HepG2 (cell line): ENCODE measurements at regions not wholly inside any gene's neighbourhood (a gene's known extent, or its start where the extent isn't known, plus 50 kb on each side); places are given as distances from the start of the nearest gene placed in this dataset.

Experiments
- ARNT2 ChIP-seq: sonication (generic); formaldehyde crosslinking; IDR thresholded peaks from 2 replicates; pipeline ENCODE4 v1.8.0; 2022; ENCODE audit warnings: mild to moderate bottlenecking, low read depth, missing genetic modification reagents, moderate library complexity
- BRCA1 ChIP-seq: sonication (generic); formaldehyde crosslinking; IDR thresholded peaks from 2 replicates; pipeline ENCODE4 v1.4.0; 2020; ENCODE audit warnings: missing genetic modification reagents
- DPF2 ChIP-seq: sonication (generic); formaldehyde crosslinking; IDR thresholded peaks from 2 replicates; pipeline ENCODE4 v1.4.0; 2020; ENCODE audit warnings: mild to moderate bottlenecking, low read depth, missing genetic modification reagents, borderline replicate concordance
- HDAC1 ChIP-seq: sonication (generic); formaldehyde crosslinking; IDR thresholded peaks from 2 replicates; pipeline ENCODE4 v1.5.1; 2020; ENCODE audit warnings: mild to moderate bottlenecking, missing genetic modification reagents
- KLF12 ChIP-seq: sonication (generic); formaldehyde crosslinking; IDR thresholded peaks from 2 replicates; pipeline ENCODE4 v1.4.0; 2020; ENCODE audit warnings: missing genetic modification reagents, borderline replicate concordance
- KLF13 ChIP-seq: sonication (generic); formaldehyde crosslinking; IDR thresholded peaks from 2 replicates; pipeline ENCODE4 v1.4.0; 2020; ENCODE audit warnings: mild to moderate bottlenecking, missing genetic modification reagents
- PRMT3 ChIP-seq: sonication (generic); formaldehyde crosslinking; IDR thresholded peaks from 2 replicates; pipeline ENCODE4 v1.8.1; 2022; ENCODE audit warnings: low read depth, mild to moderate bottlenecking, moderate library complexity, missing genetic modification reagents, borderline replicate concordance
- PRPF4 ChIP-seq: fragments of 200-400 bp; formaldehyde crosslinking; IDR thresholded peaks from 2 replicates; pipeline ENCODE4 v1.6.1; 2016; ENCODE audit warnings: low read length, low read depth; ENCODE audit not compliant: poor library complexity, severe bottlenecking
- SRSF9 ChIP-seq: fragments of 200-400 bp; formaldehyde crosslinking; IDR thresholded peaks from 2 replicates; pipeline ENCODE4 v1.6.1; 2018; ENCODE audit warnings: borderline replicate concordance, mild to moderate bottlenecking, low read depth, low read length; ENCODE audit not compliant: insufficient read depth, poor library complexity, severe bottlenecking
- ZNF33B ChIP-seq: sonication (generic); formaldehyde crosslinking; IDR thresholded peaks from 2 replicates; pipeline ENCODE4 v1.5.1; 2020; ENCODE audit warnings: mild to moderate bottlenecking, missing genetic modification reagents
- ZSCAN22 ChIP-seq: sonication (generic); formaldehyde crosslinking; IDR thresholded peaks from 2 replicates; pipeline ENCODE4 v1.4.0; 2020; ENCODE audit warnings: mild to moderate bottlenecking, missing genetic modification reagents
- TF ChIP-seq, protein P1 (sequence below): IDR thresholded peaks from 2 replicates; pipeline ENCODE4 v1.6.1; 2016; ENCODE audit warnings: missing compliant biosample characterization, missing genetic modification reagents, borderline replicate concordance
- TF ChIP-seq, protein P2 (sequence below): sonication (generic); formaldehyde crosslinking; IDR thresholded peaks from 2 replicates; pipeline ENCODE4 v1.4.0; 2020; ENCODE audit warnings: missing genetic modification reagents
- TF ChIP-seq, protein P3 (sequence below): sonication (generic); formaldehyde crosslinking; IDR thresholded peaks from 2 replicates; pipeline ENCODE4 v1.8.1; 2023; ENCODE audit warnings: mild to moderate bottlenecking, missing genetic modification reagents, borderline replicate concordance
- TF ChIP-seq, protein P4 (sequence below): IDR thresholded peaks from 2 replicates; pipeline ENCODE4 v1.6.1; 2016; ENCODE audit warnings: missing genetic modification reagents, missing compliant biosample characterization
- TF ChIP-seq, protein P5 (sequence below): sonication (generic); formaldehyde crosslinking; IDR thresholded peaks from 2 replicates; pipeline ENCODE4 v1.4.0; 2020; ENCODE audit warnings: missing genetic modification reagents, borderline replicate concordance
- TF ChIP-seq, protein P6 (sequence below): sonication (generic); formaldehyde crosslinking; IDR thresholded peaks from 2 replicates; pipeline ENCODE4 v1.5.0; 2020; ENCODE audit warnings: mild to moderate bottlenecking, missing genetic modification reagents, borderline replicate concordance

DNA sequence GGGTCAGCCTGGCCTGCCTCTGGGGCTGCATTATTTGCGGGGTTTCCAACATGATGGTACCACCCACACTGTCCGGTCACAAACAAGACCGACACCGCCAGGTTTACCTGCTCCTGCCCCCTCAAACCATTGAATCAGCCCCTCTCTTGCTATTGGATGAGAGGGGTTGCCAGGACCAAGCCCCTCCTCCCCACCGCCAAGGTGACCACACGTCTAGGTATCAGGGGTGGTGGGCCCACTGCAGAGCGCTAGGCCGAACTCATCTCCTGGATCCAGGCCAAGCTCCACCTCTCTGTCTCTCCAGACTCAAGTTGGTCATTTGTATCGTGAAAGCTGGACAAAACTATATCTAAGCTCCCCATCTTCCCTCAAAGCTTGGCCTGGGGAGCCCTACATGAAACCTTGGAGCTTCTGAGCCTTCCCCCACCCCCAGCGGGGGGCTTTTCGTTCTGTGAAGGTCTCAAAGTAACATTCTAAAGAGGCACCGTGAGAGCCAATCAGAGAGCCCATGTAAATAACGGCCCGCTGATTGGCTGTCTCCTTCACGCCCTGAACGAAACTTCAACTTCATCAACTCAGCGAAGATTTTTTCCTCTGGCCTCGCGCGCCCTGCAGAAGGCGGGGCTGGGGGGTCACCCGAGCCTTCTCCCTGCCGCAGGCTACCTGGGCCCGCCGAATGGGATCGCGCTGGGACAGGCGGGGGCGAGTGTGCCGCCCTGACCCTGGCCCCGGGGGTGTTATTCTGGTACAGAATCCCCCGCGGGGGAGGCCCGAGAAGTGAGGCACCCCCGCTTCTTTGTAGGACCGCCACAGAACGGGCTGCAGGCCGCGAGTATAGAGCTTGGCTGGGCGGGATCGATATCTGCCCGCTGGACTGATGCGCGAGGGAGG, 49.6 kb upstream of the PSD2 start (continued):
- TF ChIP-seq, protein P1, sequence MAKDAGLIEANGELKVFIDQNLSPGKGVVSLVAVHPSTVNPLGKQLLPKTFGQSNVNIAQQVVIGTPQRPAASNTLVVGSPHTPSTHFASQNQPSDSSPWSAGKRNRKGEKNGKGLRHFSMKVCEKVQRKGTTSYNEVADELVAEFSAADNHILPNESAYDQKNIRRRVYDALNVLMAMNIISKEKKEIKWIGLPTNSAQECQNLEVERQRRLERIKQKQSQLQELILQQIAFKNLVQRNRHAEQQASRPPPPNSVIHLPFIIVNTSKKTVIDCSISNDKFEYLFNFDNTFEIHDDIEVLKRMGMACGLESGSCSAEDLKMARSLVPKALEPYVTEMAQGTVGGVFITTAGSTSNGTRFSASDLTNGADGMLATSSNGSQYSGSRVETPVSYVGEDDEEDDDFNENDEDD (CRISPR knock-in tag), result peak; percentile 81; the same call in 1 of the 2 replicates
- 0 out of 2 replicates have a peak, but pooled peaks have one; percentile 49 for TF ChIP-seq BRCA1 (CRISPR knock-in tag)
- 0 out of 2 replicates have a peak, but pooled peaks have one; percentile 24 for TF ChIP-seq KLF13
- peak; percentile 51; the same call in 1 of the 2 replicates for TF ChIP-seq ZSCAN22
- no peak for TF ChIP-seq ARNT2 (CRISPR knock-in tag)
- no peak for TF ChIP-seq DPF2 (CRISPR knock-in tag)
- TF ChIP-seq ZNF33B (CRISPR knock-in tag), result peak; percentile 79; the same call in 1 of the 2 replicates
- TF ChIP-seq PRPF4, result no peak
- TF ChIP-seq, protein P2, sequence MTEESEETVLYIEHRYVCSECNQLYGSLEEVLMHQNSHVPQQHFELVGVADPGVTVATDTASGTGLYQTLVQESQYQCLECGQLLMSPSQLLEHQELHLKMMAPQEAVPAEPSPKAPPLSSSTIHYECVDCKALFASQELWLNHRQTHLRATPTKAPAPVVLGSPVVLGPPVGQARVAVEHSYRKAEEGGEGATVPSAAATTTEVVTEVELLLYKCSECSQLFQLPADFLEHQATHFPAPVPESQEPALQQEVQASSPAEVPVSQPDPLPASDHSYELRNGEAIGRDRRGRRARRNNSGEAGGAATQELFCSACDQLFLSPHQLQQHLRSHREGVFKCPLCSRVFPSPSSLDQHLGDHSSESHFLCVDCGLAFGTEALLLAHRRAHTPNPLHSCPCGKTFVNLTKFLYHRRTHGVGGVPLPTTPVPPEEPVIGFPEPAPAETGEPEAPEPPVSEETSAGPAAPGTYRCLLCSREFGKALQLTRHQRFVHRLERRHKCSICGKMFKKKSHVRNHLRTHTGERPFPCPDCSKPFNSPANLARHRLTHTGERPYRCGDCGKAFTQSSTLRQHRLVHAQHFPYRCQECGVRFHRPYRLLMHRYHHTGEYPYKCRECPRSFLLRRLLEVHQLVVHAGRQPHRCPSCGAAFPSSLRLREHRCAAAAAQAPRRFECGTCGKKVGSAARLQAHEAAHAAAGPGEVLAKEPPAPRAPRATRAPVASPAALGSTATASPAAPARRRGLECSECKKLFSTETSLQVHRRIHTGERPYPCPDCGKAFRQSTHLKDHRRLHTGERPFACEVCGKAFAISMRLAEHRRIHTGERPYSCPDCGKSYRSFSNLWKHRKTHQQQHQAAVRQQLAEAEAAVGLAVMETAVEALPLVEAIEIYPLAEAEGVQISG (CRISPR knock-in tag), result peak; percentile 40
- TF ChIP-seq, protein P3, sequence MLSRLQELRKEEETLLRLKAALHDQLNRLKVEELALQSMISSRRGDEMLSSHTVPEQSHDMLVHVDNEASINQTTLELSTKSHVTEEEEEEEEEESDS (CRISPR knock-in tag), result peak; percentile 24; the same call in 1 of the 2 replicates
- TF ChIP-seq, protein P4, sequence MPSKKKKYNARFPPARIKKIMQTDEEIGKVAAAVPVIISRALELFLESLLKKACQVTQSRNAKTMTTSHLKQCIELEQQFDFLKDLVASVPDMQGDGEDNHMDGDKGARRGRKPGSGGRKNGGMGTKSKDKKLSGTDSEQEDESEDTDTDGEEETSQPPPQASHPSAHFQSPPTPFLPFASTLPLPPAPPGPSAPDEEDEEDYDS (CRISPR knock-in tag), result peak; percentile 64
- no peak for TF ChIP-seq SRSF9
- peak; percentile 18; the same call in 1 of the 2 replicates for TF ChIP-seq KLF12 (CRISPR knock-in tag)
- no peak for TF ChIP-seq PRMT3
- TF ChIP-seq, protein P5, sequence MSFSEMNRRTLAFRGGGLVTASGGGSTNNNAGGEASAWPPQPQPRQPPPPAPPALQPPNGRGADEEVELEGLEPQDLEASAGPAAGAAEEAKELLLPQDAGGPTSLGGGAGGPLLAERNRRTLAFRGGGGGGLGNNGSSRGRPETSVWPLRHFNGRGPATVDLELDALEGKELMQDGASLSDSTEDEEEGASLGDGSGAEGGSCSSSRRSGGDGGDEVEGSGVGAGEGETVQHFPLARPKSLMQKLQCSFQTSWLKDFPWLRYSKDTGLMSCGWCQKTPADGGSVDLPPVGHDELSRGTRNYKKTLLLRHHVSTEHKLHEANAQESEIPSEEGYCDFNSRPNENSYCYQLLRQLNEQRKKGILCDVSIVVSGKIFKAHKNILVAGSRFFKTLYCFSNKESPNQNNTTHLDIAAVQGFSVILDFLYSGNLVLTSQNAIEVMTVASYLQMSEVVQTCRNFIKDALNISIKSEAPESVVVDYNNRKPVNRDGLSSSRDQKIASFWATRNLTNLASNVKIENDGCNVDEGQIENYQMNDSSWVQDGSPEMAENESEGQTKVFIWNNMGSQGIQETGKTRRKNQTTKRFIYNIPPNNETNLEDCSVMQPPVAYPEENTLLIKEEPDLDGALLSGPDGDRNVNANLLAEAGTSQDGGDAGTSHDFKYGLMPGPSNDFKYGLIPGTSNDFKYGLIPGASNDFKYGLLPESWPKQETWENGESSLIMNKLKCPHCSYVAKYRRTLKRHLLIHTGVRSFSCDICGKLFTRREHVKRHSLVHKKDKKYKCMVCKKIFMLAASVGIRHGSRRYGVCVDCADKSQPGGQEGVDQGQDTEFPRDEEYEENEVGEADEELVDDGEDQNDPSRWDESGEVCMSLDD (CRISPR knock-in tag), result peak; percentile 75
- TF ChIP-seq, protein P6, sequence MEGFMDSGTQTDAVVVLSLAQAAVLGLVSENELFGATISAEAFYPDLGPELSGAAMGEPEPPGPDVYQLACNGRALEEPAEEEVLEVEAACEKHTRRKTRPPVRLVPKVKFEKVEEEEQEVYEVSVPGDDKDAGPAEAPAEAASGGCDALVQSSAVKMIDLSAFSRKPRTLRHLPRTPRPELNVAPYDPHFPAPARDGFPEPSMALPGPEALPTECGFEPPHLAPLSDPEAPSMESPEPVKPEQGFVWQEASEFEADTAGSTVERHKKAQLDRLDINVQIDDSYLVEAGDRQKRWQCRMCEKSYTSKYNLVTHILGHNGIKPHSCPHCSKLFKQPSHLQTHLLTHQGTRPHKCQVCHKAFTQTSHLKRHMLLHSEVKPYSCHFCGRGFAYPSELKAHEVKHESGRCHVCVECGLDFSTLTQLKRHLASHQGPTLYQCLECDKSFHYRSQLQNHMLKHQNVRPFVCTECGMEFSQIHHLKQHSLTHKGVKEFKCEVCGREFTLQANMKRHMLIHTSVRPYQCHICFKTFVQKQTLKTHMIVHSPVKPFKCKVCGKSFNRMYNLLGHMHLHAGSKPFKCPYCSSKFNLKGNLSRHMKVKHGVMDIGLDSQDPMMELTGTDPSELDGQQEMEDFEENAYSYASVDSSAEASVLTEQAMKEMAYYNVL, result 0 out of 2 replicates have a peak, but pooled peaks have one; percentile 14
- 0 out of 2 replicates have a peak, but pooled peaks have one; percentile 33 for TF ChIP-seq HDAC1 (CRISPR knock-in tag)
